Stimulated activated CD8-positive, alpha-beta memory T cell treated with anti-CD3 and anti-CD28 coated beads, Interleukin-7, amount 100 ng/mL, for 48 hours (primary cell): ENCODE measurements at regions not wholly inside any gene's neighbourhood (a gene's known extent, or its start where the extent isn't known, plus 50 kb on each side); places are given as distances from the start of the nearest gene placed in this dataset.
"Not testable (repeated sequence)": the region's sequence is repeated elsewhere in the genome, so short reads cannot be mapped to it uniquely, and the experiment has no call there.

ENCODE experiments used
- DNase-seq, 2 donors: peaks; one replicate each; pipeline ENCODE4 v3.0.0-alpha.2; 2020; ENCODE audit warnings: low read depth in 1 of 2; ENCODE audit errors: extremely low read depth in 1 of 2

DNA sequence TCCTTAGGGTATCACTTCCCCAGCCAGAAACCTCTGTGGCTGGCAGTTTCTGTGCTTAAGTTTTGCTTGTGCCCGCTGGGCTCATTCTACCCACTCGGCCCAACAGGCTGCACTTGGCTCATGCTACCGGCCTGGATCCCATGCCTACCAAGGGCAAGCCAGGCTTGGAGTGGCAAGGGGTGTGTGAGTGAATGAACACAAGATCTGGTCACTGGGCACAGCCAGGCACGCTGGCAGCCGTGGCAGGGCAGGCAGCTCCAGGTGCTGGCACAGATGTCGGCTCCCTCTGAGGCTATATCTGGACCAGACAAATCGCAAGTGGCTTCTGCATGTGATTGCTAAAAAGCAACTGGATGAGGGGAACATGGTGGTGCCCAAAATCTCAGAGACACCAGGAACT lies 740.5 kb upstream of the B3GALT2 start:
- DNase-seq: no peak

GRCh38 chr1:193919827-193920226 lies 733.4 kb upstream of the B3GALT2 start:
- DNase-seq: no peak

GRCh38 chr1:193916452-193916851 lies 730.0 kb upstream of the B3GALT2 start:
- no peak for DNase-seq

- DNase-seq: no peak
Measured at GRCh38 chr1:193914871-193915270, 728.5 kb upstream of the B3GALT2 start.

- DNase-seq: no peak
Measured at GRCh38 chr1:193909406-193910082, 723.1 kb upstream of the B3GALT2 start.

DNA sequence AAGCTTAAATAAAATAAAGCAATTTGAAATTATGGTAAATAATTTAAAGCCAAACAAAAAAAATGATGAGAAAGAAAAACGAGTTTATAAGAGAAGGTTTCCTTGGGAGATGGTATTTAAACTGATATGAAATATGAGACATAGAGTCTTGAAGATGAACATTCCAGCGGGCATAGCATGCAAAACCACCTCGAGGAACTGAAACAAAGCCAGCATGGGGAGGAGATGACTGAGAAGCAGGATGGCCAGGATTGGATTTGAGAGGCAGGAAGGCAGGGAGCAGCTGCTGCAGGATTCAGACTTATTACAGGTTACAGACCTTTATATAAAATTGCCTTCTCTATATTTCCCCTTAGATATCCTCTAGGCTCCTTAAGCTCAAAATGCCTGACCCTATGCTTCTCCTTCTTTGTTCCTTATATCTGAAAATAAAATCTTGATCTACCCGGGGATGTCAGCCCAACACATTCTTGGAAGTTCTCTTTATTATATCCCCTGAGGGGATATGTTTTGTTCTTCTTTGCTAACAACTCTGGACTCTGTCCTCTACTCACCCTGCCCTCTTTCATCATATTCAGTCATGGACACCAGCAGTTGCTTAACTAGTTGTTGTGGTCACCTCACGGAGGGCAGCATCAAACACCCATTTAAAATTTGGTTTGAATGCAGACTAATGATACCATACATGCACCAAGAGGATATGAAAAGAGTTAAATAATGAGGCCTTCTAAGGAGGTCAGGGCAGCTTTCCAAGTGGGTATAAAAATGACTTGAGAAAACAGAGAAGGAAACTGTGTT lies 719.1 kb upstream of the B3GALT2 start:
- DNase-seq: no peak

GRCh38 chr1:193891788-193892187 lies 705.4 kb upstream of the B3GALT2 start:
- no peak for DNase-seq

- no peak for DNase-seq
Measured at GRCh38 chr1:193890935-193891334, 704.5 kb upstream of the B3GALT2 start.

- DNase-seq: no peak
Measured at GRCh38 chr1:193884848-193885558, 698.6 kb upstream of the B3GALT2 start.

DNA sequence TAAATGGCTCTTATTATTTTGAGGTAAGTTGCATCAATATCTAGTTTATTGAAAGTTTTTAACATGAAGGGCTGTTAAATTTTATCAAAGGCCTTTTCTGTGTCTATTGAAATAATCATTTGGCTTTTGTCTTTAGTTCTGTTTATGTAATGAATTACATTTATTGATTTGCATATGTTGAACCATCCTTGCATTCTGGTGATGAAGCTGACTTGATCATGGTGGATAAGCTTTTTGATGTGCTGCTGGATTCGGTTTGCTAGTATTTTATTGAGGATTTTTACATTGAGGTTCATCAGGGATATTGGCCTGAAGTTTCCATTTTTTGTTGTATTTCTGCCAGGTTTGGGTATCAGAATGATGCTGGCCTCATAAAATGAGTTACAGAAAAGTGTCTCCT lies 691.5 kb upstream of the B3GALT2 start:
- not testable (repeated sequence) for DNase-seq

GRCh38 chr1:193868425-193868824 lies 682.0 kb upstream of the B3GALT2 start:
- DNase-seq: no peak

- DNase-seq: no peak
Measured at GRCh38 chr1:193856261-193856660, 669.8 kb upstream of the B3GALT2 start.

DNA sequence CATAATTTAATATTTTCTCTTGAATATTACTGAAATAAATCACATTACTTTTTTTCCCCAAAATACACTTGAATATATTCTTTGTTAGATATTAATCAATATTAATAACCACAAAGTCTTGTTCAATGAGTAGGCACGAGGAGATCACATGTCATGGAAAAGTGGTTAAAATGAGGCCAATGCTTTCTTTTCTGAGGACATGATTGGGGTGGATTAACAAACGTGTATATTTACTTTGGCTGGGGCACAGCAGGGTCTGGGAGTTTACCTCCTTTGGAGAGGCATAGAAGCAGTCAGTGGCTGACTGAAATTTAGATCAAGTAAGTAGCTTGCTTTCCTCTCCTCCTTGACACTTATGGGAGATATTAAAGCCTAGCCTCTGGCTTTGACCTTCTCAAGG lies 664.3 kb upstream of the B3GALT2 start:
- DNase-seq: no peak

- DNase-seq: no peak
Measured at GRCh38 chr1:193846876-193847604, 660.6 kb upstream of the B3GALT2 start.

DNA sequence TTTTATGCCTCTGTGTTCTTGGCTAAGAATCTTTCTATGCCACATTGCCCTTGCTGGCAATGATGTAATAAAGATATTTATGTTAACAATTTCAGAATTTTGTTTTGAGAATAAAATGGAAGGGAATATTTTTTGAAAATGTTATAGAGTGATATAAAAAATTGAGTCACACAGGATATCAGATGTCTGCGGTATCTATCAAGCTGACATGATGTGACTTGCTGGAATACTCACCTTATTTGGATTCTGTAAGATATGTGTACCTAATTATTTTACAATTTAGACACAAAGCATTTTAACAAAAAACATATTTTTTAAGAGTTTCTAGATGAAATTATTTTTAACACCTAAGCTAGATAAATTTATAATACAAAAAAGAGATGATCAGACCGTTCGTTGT lies 660.0 kb upstream of the B3GALT2 start:
- no peak for DNase-seq

- DNase-seq: no peak
Measured at GRCh38 chr1:193841857-193842256, 655.4 kb upstream of the B3GALT2 start.

DNA sequence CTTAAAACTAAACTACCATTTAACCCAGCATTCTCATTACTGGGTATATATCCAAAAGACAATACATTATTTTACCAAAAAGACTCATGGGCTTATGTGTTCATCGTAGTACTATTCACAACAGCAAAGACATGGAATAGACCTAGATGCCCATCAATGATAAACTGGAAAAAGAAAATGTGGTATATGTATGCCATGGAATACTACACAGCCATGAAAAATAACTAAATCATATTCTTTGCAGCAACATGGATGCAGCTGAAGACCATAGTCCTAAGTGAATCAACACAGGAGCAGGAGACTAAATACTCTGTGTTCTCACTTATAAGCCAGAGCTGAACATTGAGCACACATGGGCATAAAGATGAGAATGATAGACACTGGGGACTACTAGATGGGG lies 645.1 kb upstream of the B3GALT2 start:
- DNase-seq: no peak

DNA sequence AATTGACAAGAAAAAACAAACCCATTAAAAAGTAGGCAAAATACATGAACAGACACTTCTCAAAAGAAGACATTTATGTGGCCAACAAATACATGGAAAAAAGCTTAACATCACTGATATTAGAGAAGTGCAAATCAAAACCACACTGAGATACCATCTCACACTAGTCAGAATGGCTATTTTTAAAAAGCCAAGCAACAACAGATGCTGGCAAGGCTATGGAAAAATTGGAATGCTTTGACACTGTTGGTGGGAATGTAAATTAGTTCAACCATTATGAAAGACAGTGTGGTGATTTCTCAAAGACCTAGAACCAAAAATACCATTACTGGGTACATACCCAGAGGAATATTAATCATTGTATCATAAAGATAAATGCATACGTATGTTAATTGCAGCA lies 641.1 kb upstream of the B3GALT2 start:
- no peak for DNase-seq

DNA sequence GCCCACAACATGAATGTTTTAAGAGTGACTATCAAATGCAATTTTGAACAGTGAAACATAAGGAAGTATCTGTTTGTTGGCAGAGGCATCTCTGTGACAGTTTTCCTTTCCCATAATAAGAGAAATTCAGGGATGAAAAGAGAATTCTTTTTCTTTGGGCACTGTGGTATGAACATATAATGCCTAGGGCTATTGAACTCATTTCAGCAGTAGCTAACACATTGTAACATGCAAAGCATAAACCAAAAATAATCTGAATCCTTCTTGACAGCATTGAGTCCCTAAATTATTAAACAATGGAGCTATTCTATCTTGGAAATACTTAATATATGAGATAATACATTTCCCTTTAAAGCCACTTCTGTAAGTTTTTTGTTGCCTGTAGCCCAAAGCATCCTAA lies 633.0 kb upstream of the B3GALT2 start:
- no peak for DNase-seq

GRCh38 chr1:193807208-193807607 lies 620.8 kb upstream of the B3GALT2 start:
- no peak for DNase-seq
